ENCODE measurements at regions not wholly inside any gene's neighbourhood (a gene's known extent, or its start where the extent isn't known, plus 50 kb on each side); places are given as distances from the start of the nearest gene placed in this dataset.

- Histone ChIP-seq H3K4me3 (ENCODE audit: low read depth in 2 of 2, low read length in 2 of 2) (no peak overlapping the region), H3K4me1 (ENCODE audit: control insufficient read depth, insufficient read depth, low read length) (no peaks in the 10 kb centered on the region), H3K27me3 (ENCODE audit: control insufficient read depth, insufficient read depth, low read length) (no peaks in the 10 kb centered on the region), H3K9me3 (ENCODE audit: control insufficient read depth, insufficient read depth, low read depth, low read length) (no peaks in the 10 kb centered on the region), H3K36me3 (ENCODE audit: control insufficient read depth, insufficient read depth, low read length) (no peaks in the 10 kb centered on the region), H3K27ac (ENCODE audit: low read length) (no peak overlapping the region)
- ChIA-PET CTCF (no interaction called here), POLR2A (no interaction called here)
- BruUV-seq (replicated peaks) = no TSS peak
- ATAC-seq (no peak), DNase-seq (ENCODE audit: low read depth, low spot score) (no peak)
- TF ChIP-seq POLR2AphosphoS5 (IDR thresholded peaks at IDR 0.05; ENCODE audit: low read depth, low read length) (no peak), TCF7L2 (IDR thresholded peaks at IDR 0.05; ENCODE audit: low read depth, low read length) (no peak)
- TF ChIP-seq, protein P1, sequence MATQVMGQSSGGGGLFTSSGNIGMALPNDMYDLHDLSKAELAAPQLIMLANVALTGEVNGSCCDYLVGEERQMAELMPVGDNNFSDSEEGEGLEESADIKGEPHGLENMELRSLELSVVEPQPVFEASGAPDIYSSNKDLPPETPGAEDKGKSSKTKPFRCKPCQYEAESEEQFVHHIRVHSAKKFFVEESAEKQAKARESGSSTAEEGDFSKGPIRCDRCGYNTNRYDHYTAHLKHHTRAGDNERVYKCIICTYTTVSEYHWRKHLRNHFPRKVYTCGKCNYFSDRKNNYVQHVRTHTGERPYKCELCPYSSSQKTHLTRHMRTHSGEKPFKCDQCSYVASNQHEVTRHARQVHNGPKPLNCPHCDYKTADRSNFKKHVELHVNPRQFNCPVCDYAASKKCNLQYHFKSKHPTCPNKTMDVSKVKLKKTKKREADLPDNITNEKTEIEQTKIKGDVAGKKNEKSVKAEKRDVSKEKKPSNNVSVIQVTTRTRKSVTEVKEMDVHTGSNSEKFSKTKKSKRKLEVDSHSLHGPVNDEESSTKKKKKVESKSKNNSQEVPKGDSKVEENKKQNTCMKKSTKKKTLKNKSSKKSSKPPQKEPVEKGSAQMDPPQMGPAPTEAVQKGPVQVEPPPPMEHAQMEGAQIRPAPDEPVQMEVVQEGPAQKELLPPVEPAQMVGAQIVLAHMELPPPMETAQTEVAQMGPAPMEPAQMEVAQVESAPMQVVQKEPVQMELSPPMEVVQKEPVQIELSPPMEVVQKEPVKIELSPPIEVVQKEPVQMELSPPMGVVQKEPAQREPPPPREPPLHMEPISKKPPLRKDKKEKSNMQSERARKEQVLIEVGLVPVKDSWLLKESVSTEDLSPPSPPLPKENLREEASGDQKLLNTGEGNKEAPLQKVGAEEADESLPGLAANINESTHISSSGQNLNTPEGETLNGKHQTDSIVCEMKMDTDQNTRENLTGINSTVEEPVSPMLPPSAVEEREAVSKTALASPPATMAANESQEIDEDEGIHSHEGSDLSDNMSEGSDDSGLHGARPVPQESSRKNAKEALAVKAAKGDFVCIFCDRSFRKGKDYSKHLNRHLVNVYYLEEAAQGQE (IDR thresholded peaks at IDR 0.05; ENCODE audit: insufficient read depth in 1 of 2, low read depth in 2 of 2, low read length in 1 of 2) = no peak
- TF ChIP-seq, protein P2, sequence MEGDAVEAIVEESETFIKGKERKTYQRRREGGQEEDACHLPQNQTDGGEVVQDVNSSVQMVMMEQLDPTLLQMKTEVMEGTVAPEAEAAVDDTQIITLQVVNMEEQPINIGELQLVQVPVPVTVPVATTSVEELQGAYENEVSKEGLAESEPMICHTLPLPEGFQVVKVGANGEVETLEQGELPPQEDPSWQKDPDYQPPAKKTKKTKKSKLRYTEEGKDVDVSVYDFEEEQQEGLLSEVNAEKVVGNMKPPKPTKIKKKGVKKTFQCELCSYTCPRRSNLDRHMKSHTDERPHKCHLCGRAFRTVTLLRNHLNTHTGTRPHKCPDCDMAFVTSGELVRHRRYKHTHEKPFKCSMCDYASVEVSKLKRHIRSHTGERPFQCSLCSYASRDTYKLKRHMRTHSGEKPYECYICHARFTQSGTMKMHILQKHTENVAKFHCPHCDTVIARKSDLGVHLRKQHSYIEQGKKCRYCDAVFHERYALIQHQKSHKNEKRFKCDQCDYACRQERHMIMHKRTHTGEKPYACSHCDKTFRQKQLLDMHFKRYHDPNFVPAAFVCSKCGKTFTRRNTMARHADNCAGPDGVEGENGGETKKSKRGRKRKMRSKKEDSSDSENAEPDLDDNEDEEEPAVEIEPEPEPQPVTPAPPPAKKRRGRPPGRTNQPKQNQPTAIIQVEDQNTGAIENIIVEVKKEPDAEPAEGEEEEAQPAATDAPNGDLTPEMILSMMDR (IDR thresholded peaks at IDR 0.05) = no peak
- in situ Hi-C loops (cut with HindIII; ENCODE audit: low pct_unique_long_range_greater_than_20kb, low sequenced_read_pairs) = no loop called here
- intact Hi-C loops (cut with micrococcal nuclease; ENCODE audit: unreplicated experiment) = no loop called here
Measured at GRCh38 chr3:30527186-30527585, 79.2 kb upstream of the TGFBR2 start.

- H3K9me3 ChIP-seq (ENCODE audit: control insufficient read depth, insufficient read depth, low read depth, low read length) = no peaks in the 10 kb centered on the region
- intact Hi-C loops (cut with micrococcal nuclease; ENCODE audit: unreplicated experiment) (no loop called here), in situ Hi-C loops (cut with HindIII; ENCODE audit: low pct_unique_long_range_greater_than_20kb, low sequenced_read_pairs) (no loop called here)
- H3K36me3 ChIP-seq (ENCODE audit: control insufficient read depth, insufficient read depth, low read length) = no peaks in the 10 kb centered on the region
- ATAC-seq = no peak
- DNase-seq (ENCODE audit: low read depth, low spot score) = no peak
- no peaks in the 10 kb centered on the region for H3K27me3 ChIP-seq (ENCODE audit: control insufficient read depth, insufficient read depth, low read length)
- ChIA-PET CTCF (no interaction called here), POLR2A (no interaction called here)
- BruUV-seq (replicated peaks) = no TSS peak
- no peak for TF ChIP-seq SIN3A (IDR thresholded peaks at IDR 0.05; ENCODE audit: borderline replicate concordance, insufficient read depth, low read depth, low read length)
- TF ChIP-seq, protein P2 (IDR thresholded peaks at IDR 0.05) = no peak
- TF ChIP-seq POLR2AphosphoS5 (IDR thresholded peaks at IDR 0.05; ENCODE audit: low read depth, low read length) = no peak
- TF ChIP-seq TCF7L2 (IDR thresholded peaks at IDR 0.05; ENCODE audit: low read depth, low read length) = no peak
- TF ChIP-seq, protein P1 (IDR thresholded peaks at IDR 0.05; ENCODE audit: insufficient read depth in 1 of 2, low read depth in 2 of 2, low read length in 1 of 2) = no peak
- no peaks in the 10 kb centered on the region for H3K4me1 ChIP-seq (ENCODE audit: control insufficient read depth, insufficient read depth, low read length)
- H3K27ac ChIP-seq (ENCODE audit: low read length) = no peak overlapping the region
- H3K4me3 ChIP-seq (ENCODE audit: low read depth in 2 of 2, low read length in 2 of 2) = no peak overlapping the region
Measured at GRCh38 chr3:30527720-30528119, 78.7 kb upstream of the TGFBR2 start.

All from Panc1 (cell line).